ENCODE measurements at regions not wholly inside any gene's neighbourhood (a gene's known extent, or its start where the extent isn't known, plus 50 kb on each side); places are given as distances from the start of the nearest gene placed in this dataset.

DNA sequence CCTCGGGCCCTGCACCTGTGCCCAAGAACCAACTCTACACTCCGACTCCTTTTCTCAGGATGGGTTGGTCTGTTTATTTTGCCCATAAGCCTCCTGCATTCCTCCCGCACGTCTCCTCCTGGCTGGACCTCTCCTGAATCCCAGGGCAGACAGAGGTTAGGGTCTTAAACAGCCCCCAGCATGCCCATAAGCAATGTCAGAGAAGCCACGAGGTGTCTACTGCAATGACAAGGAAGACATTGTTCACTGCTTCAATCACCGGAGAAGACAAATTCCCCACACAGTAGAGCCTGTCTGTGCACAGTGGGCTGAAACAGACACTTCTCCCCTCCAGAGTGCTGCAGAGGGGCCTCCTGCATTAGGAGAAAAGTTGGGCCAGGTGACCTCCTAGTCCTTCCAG lies 230.6 kb upstream of the RPL38 start:
- no peak for ATAC-seq (replicated peaks in 1 of 2)
- no peak for DNase-seq
- Mint-ChIP-seq H3K4me3 (no peak overlapping the region), H3K27me3 (ENCODE audit: low read depth) (peaks cover 23% of the 10 kb centered on the region), H3K4me1 (ENCODE audit: low read depth) (no peaks in the 10 kb centered on the region), H3K9me3 (no peaks in the 10 kb centered on the region), H3K27ac (no peak overlapping the region), H3K36me3 (ENCODE audit: insufficient read depth in 2 of 2) (no peaks in the 10 kb centered on the region)

DNA sequence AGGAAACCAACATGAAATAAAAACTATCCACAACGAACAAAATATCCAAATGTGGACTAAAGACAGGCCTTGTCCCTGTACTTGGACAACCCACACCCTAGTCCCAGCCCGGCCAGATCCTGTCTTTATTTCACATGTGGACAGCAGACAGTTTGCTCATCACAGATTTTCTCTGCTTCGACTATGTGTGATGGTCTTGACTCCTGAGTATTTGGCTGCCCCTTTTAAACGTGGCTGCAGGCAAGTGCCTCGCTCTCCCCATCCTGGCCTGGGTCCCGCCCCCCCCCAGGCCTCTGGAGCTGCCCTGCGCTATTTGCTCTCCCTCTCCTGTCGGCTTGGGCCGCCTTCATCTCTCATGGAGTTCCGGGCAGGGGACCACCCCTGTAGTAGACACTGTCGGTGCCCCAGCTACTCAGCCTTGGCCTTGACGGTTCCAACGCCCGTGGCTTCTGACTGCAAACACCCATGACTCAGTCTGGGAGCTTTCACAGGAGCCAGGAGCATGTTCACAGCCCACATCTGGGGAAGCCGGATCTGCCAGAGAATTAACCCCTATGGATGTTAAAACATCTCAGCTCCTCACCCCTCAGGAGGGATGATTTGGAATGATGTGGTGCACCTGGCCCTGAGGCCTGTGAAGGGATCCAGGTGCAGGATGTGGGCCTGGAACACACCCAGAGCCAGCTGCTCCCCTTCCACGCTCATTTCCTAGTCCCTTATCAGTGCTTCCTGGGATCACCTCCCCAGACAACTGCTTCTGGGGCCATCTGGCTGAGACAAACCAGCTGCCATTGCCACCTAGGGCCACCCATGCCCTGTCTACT lies 229.7 kb upstream of the RPL38 start:
- Mint-ChIP-seq H3K27me3 (ENCODE audit: low read depth) (peaks cover 23% of the 10 kb centered on the region), H3K36me3 (ENCODE audit: insufficient read depth in 2 of 2) (no peaks in the 10 kb centered on the region), H3K4me1 (ENCODE audit: low read depth) (no peaks in the 10 kb centered on the region), H3K4me3 (no peak overlapping the region), H3K27ac (no peak overlapping the region), H3K9me3 (no peaks in the 10 kb centered on the region)
- ATAC-seq (replicated peaks in 1 of 2) (no peak), DNase-seq (no peak)

DNA sequence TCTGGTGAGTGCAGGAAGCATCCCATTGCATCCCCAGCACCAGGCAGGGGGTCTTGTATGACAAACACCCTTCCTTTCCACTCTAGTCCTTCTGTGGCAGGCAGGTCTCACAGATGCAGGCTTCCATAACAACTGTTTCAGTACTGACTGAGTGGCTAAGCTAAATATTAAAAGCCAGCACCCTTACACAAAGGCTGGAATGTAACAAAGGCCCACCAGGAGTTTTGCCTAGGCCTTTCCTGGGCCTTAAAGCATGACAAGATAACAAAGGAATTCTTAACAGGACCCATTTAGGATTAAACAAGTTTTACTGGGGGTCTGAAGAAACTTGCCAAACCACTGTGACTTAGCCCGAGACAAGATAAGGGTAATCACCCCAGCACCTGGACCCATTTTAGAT lies 228.9 kb upstream of the RPL38 start:
- H3K9me3 Mint-ChIP-seq, result no peaks in the 10 kb centered on the region
- no peak for DNase-seq
- peaks cover 23% of the 10 kb centered on the region for H3K27me3 Mint-ChIP-seq (ENCODE audit: low read depth)
- no peaks in the 10 kb centered on the region for H3K36me3 Mint-ChIP-seq (ENCODE audit: insufficient read depth in 2 of 2)
- no peak overlapping the region for H3K4me3 Mint-ChIP-seq
- no peaks in the 10 kb centered on the region for H3K4me1 Mint-ChIP-seq (ENCODE audit: low read depth)
- no peak overlapping the region for H3K27ac Mint-ChIP-seq
- no peak for ATAC-seq (replicated peaks in 1 of 2)

DNA sequence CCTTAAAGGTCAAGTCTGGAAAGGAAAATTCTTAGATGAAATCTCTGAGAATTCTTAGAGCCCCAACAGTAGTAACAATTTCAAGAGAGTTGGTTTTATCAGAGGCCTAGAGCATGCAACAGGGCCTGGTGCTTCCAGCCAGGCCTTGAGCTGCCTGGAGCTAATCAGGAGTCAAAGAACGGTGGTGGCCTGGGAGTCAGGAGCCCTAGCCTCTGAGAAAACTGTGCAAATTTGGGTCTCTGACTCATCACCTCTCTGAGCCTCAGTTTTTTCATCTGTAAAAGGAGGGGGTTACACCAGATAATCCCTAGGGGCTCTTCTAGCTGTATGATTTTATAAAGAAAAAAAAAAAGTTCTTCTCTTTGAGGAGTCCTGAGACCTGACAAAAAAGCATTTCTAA lies 227.3 kb upstream of the RPL38 start:
- no peaks in the 10 kb centered on the region for H3K4me1 Mint-ChIP-seq (ENCODE audit: low read depth)
- ATAC-seq (replicated peaks in 1 of 2), result no peak
- H3K36me3 Mint-ChIP-seq (ENCODE audit: insufficient read depth in 2 of 2), result no peaks in the 10 kb centered on the region
- no peak for DNase-seq
- no peak overlapping the region for H3K4me3 Mint-ChIP-seq
- H3K27me3 Mint-ChIP-seq (ENCODE audit: low read depth), result peaks cover 9% of the 10 kb centered on the region
- H3K9me3 Mint-ChIP-seq, result no peaks in the 10 kb centered on the region
- H3K27ac Mint-ChIP-seq, result no peak overlapping the region

DNA sequence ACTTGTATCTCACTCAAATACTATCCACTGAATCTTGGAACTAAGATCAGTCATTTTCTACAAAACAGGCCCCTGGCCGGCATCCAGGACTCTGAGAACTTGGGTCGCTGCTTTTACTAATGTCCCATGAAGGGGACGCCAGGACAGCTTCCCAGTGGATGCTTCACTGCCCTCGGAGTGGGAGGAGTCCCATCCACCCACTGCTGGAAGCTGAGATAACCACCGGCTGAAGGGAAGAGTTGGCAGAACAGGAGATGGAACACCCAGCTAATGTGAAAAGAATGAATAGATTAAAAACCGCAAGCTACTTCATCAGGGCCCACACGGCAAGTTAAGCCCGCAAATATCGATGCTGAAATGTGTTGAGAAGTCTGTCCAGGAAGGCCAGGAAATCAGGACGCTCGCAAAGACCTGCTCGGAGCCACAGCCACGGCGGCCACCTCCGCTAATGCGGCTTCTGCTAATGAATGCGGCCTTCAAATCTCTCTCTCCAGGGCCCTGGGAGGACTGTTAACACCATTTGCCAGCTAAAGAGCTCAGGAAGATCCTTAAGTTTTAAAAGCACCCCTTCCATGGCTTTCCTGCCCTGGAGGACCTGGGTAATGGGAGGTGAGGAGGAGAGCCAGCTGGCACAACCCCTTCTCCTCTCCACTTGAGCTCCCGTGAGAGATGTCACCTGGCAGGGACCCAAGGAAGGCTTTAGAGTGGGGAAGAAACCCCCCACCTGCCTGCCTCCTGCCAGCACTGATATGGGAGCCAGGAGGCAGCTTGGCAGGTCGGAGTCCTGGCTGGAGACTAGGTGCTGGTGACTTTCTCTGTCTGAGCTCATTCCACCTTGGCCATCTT lies 226.6 kb upstream of the RPL38 start:
- H3K36me3 Mint-ChIP-seq (ENCODE audit: insufficient read depth in 2 of 2), result no peaks in the 10 kb centered on the region
- H3K4me3 Mint-ChIP-seq, result no peak overlapping the region
- peaks cover 7% of the 10 kb centered on the region for H3K27me3 Mint-ChIP-seq (ENCODE audit: low read depth)
- H3K4me1 Mint-ChIP-seq (ENCODE audit: low read depth), result no peaks in the 10 kb centered on the region
- H3K27ac Mint-ChIP-seq, result no peak overlapping the region
- ATAC-seq (replicated peaks in 1 of 2) (no peak), DNase-seq (no peak)
- H3K9me3 Mint-ChIP-seq, result no peaks in the 10 kb centered on the region

DNA sequence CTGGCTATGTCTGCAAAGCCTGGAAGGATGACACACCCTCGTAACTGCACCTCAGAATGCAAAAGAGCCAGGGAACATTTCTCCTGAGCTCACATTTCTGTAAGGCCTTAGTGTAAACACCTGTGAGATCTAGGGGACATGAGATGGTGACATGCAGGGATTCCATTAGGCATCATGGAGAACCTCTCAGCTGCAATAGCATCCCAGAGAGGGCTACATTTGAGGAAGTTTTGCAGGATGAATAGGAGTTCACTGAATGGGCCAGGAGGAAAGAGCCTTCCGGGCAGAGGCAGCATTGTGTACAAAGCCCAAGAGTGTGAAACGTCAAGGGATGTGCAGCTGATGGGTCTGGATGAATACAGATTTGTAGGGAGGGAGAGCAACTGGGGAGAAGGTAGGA lies 223.0 kb upstream of the RPL38 start:
- no peak for ATAC-seq (replicated peaks in 1 of 2)
- Mint-ChIP-seq H3K27me3 (ENCODE audit: low read depth) (peaks cover 12% of the 10 kb centered on the region), H3K36me3 (ENCODE audit: insufficient read depth in 2 of 2) (no peaks in the 10 kb centered on the region), H3K27ac (no peak overlapping the region), H3K4me1 (ENCODE audit: low read depth) (peaks cover 7% of the 10 kb centered on the region), H3K4me3 (no peak overlapping the region), H3K9me3 (no peaks in the 10 kb centered on the region)
- no peak for DNase-seq

DNA sequence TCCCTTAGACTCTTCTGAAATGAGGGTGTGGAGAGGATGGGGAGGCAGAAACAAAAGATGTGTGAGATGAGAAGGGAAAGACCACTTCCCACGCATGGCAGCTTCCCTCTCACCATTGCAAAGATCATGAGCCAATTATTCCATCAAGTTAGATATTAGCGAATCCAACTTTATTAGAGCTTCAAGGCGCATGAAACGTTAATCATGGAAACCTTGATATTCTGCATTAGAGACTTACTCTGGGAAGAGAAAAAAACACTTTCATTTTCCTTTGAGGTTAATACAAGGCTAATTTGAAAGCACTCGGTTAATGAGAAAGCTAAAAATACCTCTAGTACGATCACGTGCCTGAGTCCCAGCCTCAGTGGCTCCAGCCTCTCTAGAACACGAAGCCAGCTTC lies 220.6 kb upstream of the RPL38 start:
- Mint-ChIP-seq H3K27me3 (ENCODE audit: low read depth) (peaks cover 5% of the 10 kb centered on the region), H3K4me1 (ENCODE audit: low read depth) (peaks cover 7% of the 10 kb centered on the region), H3K9me3 (no peaks in the 10 kb centered on the region), H3K27ac (no peak overlapping the region), H3K36me3 (ENCODE audit: insufficient read depth in 2 of 2) (no peaks in the 10 kb centered on the region), H3K4me3 (no peak overlapping the region)
- ATAC-seq (replicated peaks in 1 of 2), result no peak
- no peak for DNase-seq

DNA sequence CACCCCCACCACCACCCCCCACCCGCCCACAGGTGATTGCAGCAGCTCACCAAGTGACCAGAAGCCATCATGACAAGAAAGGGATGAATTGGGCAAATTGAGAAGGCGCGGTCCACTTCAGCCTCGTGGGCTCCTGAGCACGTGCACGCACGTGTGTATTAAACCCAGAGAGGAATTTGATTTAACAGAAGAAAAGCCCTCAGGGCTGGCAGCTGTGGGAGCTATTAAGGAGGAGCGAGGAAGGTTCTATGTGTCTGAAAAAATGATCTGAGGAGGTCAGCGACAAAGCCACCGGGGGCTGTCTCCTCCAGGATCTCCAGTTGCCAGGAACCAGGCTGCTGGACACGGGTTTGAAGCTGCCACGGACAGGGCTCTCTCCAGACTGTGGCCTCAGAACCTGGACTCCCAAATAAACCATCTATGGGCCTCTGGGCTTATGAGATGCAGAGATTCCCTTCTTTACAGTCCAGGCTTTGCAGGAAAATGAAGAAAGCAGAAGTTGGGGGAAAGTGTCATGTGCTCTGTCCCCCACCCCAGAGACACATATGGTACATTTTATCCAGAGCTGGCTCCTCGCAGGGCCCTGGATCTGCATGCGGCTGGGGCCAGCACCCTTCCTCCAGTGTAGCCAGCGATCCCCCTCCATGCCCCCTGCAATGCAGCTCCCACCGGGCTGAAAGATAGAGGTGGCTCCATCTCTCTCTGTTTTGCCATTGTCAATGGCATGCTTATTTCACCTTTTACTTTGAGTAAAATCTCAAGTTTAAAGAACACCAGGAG lies 219.7 kb upstream of the RPL38 start:
- no peak overlapping the region for H3K4me3 Mint-ChIP-seq
- H3K27ac Mint-ChIP-seq, result no peak overlapping the region
- no peaks in the 10 kb centered on the region for H3K9me3 Mint-ChIP-seq
- no peak for DNase-seq
- H3K27me3 Mint-ChIP-seq (ENCODE audit: low read depth), result peaks cover 5% of the 10 kb centered on the region
- H3K36me3 Mint-ChIP-seq (ENCODE audit: insufficient read depth in 2 of 2), result no peaks in the 10 kb centered on the region
- no peak for ATAC-seq (replicated peaks in 1 of 2)
- H3K4me1 Mint-ChIP-seq (ENCODE audit: low read depth), result peaks cover 7% of the 10 kb centered on the region

DNA sequence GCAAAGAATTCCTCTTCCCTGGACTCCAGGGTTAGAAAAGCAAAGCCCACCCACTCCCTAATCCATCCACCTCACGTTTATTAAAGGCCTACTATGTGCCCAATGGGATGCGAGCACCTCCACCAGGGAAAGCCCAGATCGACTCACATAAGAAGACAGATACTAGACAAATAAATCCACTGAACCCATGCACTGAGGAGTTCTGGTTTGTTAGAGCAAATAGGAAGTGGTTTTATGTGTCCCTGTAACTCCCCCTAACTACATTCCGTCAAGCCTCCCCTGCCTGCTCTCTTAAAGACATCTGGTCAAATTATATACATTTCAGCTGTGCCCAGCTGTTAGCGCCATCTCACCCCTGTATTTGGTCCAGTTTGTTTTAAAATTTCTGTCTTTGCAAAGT lies 218.5 kb upstream of the RPL38 start:
- H3K27me3 Mint-ChIP-seq (ENCODE audit: low read depth), result peaks cover 5% of the 10 kb centered on the region
- H3K27ac Mint-ChIP-seq, result no peak overlapping the region
- H3K36me3 Mint-ChIP-seq (ENCODE audit: insufficient read depth in 2 of 2), result no peaks in the 10 kb centered on the region
- ATAC-seq (replicated peaks in 1 of 2) (no peak), DNase-seq (no peak)
- H3K9me3 Mint-ChIP-seq, result no peaks in the 10 kb centered on the region
- H3K4me3 Mint-ChIP-seq, result no peak overlapping the region
- H3K4me1 Mint-ChIP-seq (ENCODE audit: low read depth), result peaks cover 7% of the 10 kb centered on the region

DNA sequence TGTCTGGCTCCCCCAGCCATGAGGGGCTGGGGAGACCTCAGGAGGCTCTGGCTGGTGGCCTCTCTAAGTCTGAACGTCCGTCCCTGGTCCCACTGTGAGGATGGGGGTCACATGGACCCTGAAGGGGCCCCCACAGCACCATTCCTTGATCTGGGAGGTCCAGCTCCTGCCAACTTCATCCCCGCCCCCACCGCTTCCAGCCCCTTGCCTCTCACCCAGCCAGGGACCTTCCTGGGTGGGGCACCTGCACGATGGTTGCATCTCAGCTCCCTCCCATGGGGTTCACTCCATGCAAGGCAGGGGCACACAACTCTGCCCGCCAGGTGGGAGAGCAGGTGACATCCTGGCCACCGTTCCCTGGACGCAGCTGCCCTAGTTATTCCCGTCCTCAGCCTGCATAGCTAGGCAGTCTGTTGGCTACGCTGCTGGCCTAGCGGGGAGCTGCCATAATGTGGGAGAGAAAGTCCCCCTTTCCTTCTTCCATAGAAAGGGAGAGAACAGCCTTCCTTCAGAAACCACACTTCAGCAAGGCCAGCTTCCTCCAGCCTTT lies 217.9 kb upstream of the RPL38 start:
- no peak overlapping the region for H3K27ac Mint-ChIP-seq
- no peaks in the 10 kb centered on the region for H3K36me3 Mint-ChIP-seq (ENCODE audit: insufficient read depth in 2 of 2)
- ATAC-seq (replicated peaks in 1 of 2) (no peak), DNase-seq (no peak)
- peaks cover 7% of the 10 kb centered on the region for H3K4me1 Mint-ChIP-seq (ENCODE audit: low read depth)
- H3K27me3 Mint-ChIP-seq (ENCODE audit: low read depth), result peaks cover 5% of the 10 kb centered on the region
- H3K9me3 Mint-ChIP-seq, result no peaks in the 10 kb centered on the region
- no peak overlapping the region for H3K4me3 Mint-ChIP-seq

DNA sequence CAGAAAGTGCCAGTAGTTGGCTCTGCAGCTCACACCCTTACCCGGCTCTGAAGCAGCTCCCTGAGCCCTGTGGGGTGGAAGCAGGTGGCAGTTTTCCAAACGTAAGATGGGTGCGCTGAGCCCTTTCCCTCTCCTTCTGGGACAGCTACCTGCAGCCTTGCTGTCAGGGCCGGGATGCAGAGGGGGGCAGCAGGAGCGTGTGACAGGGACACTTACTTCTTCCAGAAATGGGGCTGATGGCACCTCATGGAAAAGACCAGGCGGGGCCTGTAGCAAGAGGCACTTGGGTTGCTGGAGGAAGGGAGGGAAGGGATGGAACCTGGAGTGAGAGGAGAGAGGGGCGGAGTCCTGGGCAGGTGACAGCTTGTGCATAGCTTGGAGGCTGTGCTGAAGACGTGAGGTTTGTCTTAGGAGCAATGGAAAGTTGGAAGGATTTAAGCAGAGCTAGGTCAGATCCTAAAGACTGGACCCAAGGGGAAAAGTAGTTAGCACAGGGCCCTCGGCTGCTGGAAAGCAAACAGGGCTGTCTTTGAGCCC lies 216.8 kb upstream of the RPL38 start:
- no peaks in the 10 kb centered on the region for H3K9me3 Mint-ChIP-seq
- H3K36me3 Mint-ChIP-seq (ENCODE audit: insufficient read depth in 2 of 2), result no peaks in the 10 kb centered on the region
- H3K4me1 Mint-ChIP-seq (ENCODE audit: low read depth), result peaks cover 7% of the 10 kb centered on the region
- ATAC-seq (replicated peaks in 1 of 2) (no peak), DNase-seq (no peak)
- H3K4me3 Mint-ChIP-seq, result no peak overlapping the region
- peaks cover 5% of the 10 kb centered on the region for H3K27me3 Mint-ChIP-seq (ENCODE audit: low read depth)
- no peak overlapping the region for H3K27ac Mint-ChIP-seq

DNA sequence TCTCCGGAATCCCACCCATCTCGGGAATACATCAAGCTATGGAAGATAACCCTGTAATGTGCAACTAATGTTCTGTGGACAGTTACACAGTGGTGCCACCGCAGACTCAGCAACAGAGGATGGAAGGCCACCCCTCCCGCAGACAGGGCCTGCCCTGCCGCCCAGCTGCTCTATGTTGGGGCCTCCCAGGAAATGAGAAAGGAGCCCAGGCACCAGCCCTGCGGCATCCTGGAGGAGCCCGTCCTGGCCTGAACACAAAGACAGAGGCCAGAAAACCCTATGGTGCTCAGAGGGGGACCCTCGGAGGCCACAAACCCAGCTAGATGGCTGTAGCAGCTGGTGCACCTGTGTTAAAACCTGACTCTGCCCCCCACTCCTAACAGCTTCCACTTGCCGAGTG lies 216.1 kb upstream of the RPL38 start:
- DNase-seq (no peak), ATAC-seq (replicated peaks in 1 of 2) (no peak)
- Mint-ChIP-seq H3K4me1 (ENCODE audit: low read depth) (peaks cover 7% of the 10 kb centered on the region), H3K27me3 (ENCODE audit: low read depth) (peaks cover 5% of the 10 kb centered on the region), H3K4me3 (no peak overlapping the region), H3K36me3 (ENCODE audit: insufficient read depth in 2 of 2) (no peaks in the 10 kb centered on the region), H3K9me3 (no peaks in the 10 kb centered on the region), H3K27ac (no peak overlapping the region)

All from activated T-cell treated with anti-CD3 and anti-CD28 coated beads, Interleukin-2, amount 50 U/mL, for 72 hours (primary cell).